ENCODE measurements at regions not wholly inside any gene's neighbourhood (a gene's known extent, or its start where the extent isn't known, plus 50 kb on each side); places are given as distances from the start of the nearest gene placed in this dataset.

DNA sequence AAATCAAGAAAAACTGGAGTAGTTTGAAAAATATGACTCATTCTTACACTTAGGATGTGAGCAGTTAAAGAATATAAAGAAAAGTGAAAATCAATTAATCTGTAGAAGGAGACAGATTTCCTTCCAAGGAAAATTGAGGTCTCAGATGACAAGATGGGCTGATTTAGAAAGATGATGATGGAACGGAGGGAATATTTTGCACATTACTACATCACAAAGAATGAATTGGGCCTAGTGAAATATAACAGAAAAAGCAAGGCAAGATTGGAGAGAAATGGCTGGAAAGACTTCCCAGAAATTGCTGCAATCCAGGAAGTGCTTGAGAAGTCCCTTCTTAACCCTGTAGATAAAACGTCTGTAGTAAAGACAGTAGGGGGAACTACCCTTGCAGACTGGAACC, 169.1 kb upstream of the SYT6 start:
- no peaks in the 10 kb centered on the region for H3K36me3 ChIP-seq (replicated peaks in 1 of 2)
- TF ChIP-seq POLR2A (IDR thresholded peaks at IDR 0.05) = no peak
- TF ChIP-seq, protein P1, sequence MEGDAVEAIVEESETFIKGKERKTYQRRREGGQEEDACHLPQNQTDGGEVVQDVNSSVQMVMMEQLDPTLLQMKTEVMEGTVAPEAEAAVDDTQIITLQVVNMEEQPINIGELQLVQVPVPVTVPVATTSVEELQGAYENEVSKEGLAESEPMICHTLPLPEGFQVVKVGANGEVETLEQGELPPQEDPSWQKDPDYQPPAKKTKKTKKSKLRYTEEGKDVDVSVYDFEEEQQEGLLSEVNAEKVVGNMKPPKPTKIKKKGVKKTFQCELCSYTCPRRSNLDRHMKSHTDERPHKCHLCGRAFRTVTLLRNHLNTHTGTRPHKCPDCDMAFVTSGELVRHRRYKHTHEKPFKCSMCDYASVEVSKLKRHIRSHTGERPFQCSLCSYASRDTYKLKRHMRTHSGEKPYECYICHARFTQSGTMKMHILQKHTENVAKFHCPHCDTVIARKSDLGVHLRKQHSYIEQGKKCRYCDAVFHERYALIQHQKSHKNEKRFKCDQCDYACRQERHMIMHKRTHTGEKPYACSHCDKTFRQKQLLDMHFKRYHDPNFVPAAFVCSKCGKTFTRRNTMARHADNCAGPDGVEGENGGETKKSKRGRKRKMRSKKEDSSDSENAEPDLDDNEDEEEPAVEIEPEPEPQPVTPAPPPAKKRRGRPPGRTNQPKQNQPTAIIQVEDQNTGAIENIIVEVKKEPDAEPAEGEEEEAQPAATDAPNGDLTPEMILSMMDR (IDR thresholded peaks at IDR 0.05) = no peak
- no peak overlapping the region for H3K4me3 ChIP-seq
- no peaks in the 10 kb centered on the region for H3K27me3 ChIP-seq
- no peak overlapping the region for H3K27ac ChIP-seq
- no peaks in the 10 kb centered on the region for H3K4me1 ChIP-seq (replicated peaks in 1 of 2)
- 58 to 71% (median 66%) methylated on average over 2 of the region's 2 CpGs for WGBS, 4 donors
- H3K9me3 ChIP-seq (replicated peaks in 1 of 3) = no peaks in the 10 kb centered on the region
- no peak for DNase-seq
- intact Hi-C loops (cut with DNase I) = no loop called here

DNA sequence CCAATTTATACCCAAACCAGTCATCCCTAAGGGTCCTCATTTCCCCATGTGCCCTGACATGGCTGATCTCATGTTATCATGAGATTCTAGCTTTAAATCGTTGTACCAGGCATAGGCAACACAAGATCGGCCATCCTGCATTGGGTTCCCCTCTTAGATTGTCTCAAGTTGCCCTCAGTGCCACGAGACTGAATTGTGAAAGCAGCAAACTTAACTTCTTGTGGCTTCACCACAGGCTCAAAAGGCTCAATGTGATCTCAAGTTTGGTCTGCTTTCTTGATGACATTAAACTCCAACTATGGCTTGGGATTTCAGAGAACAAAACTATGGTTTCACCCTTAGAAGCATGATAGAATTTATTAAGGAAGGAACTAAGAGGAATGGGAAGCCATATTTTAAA, 168.5 kb upstream of the SYT6 start:
- H3K4me1 ChIP-seq (replicated peaks in 1 of 2) = no peaks in the 10 kb centered on the region
- TF ChIP-seq, protein P1 (IDR thresholded peaks at IDR 0.05) = no peak
- no peak for TF ChIP-seq POLR2A (IDR thresholded peaks at IDR 0.05)
- H3K4me3 ChIP-seq = no peak overlapping the region
- no peak for DNase-seq
- WGBS, 4 donors = 76 to 100% (median 82%) methylated on average over 3 of the region's 3 CpGs
- intact Hi-C loops (cut with DNase I) = no loop called here
- no peaks in the 10 kb centered on the region for H3K9me3 ChIP-seq (replicated peaks in 1 of 3)
- no peaks in the 10 kb centered on the region for H3K36me3 ChIP-seq (replicated peaks in 1 of 2)
- no peaks in the 10 kb centered on the region for H3K27me3 ChIP-seq
- no peak overlapping the region for H3K27ac ChIP-seq

- no peaks in the 10 kb centered on the region for H3K4me1 ChIP-seq (replicated peaks in 1 of 2)
- H3K27ac ChIP-seq = no peak overlapping the region
- intact Hi-C loops (cut with DNase I) = no loop called here
- H3K9me3 ChIP-seq (replicated peaks in 1 of 3) = no peaks in the 10 kb centered on the region
- no peaks in the 10 kb centered on the region for H3K36me3 ChIP-seq (replicated peaks in 1 of 2)
- no peak for DNase-seq
- TF ChIP-seq, protein P1 (IDR thresholded peaks at IDR 0.05) = no peak
- no peak for TF ChIP-seq POLR2A (IDR thresholded peaks at IDR 0.05)
- H3K4me3 ChIP-seq = no peak overlapping the region
- no peaks in the 10 kb centered on the region for H3K27me3 ChIP-seq
These were observed 166.9 kb upstream of the SYT6 start for GRCh38 chr1:114320586-114320985.

DNA sequence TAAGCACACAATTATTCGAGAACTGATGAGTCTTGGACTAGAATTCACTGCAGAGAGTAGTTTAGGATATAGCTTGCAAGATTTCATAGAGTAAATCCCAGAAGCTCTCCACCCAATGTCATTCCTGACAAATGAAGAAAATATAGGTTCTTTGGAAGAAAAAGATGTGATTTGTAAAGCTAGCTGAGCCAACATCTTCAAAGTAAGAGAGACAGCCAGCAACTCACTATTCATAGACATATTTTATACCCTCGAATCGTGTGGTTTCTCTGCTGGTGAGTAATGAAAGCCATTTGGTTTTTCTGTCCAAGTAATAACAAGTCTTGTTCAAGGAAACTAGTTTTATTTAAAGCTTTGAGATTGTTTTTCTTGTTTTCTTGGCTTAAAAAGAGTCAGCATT, 165.7 kb upstream of the SYT6 start:
- intact Hi-C loops (cut with DNase I) = no loop called here
- TF ChIP-seq, protein P1 (IDR thresholded peaks at IDR 0.05) = no peak
- no peak for TF ChIP-seq POLR2A (IDR thresholded peaks at IDR 0.05)
- DNase-seq = no peak
- Histone ChIP-seq H3K27me3 (no peaks in the 10 kb centered on the region), H3K9me3 (replicated peaks in 1 of 3) (no peaks in the 10 kb centered on the region), H3K4me1 (replicated peaks in 1 of 2) (no peaks in the 10 kb centered on the region), H3K27ac (no peak overlapping the region), H3K4me3 (no peak overlapping the region), H3K36me3 (replicated peaks in 1 of 2) (no peaks in the 10 kb centered on the region)
- 40 to 56% (median 48%) methylated on average over 3 of the region's 3 CpGs for WGBS, 4 donors

Measured in adrenal gland (tissue), 9 donors.